Gastrocnemius medialis (tissue), 4 donors: ENCODE measurements at regions not wholly inside any gene's neighbourhood (a gene's known extent, or its start where the extent isn't known, plus 50 kb on each side); places are given as distances from the start of the nearest gene placed in this dataset.

ENCODE experiments used
- POLR2A ChIP-seq, 2 donors: fragments of 450-650 bp; IDR thresholded peaks; one replicate each; pipeline ENCODE4 v1.6.1; 2017; ENCODE audit warnings: antibody characterized with exemption in 2 of 2, mild to moderate bottlenecking in 2 of 2, moderate library complexity in 2 of 2
- TF ChIP-seq, protein P1 (sequence below), 5 experiments: fragments of 450-650 bp in 3 of 5; fragments of 200-600 bp in 2 of 5; sonication (generic) in 2 of 5; IDR thresholded peaks in 4 of 5; conservative IDR thresholded peaks in 1 of 5; 1 replicate in 4 of 5; 2 replicates in 1 of 5; pipeline ENCODE4 v1.5.1; 2016 to 2019; ENCODE audit warnings: antibody characterized with exemption in 5 of 5, mild to moderate bottlenecking in 3 of 5, moderate library complexity in 3 of 5

DNA sequence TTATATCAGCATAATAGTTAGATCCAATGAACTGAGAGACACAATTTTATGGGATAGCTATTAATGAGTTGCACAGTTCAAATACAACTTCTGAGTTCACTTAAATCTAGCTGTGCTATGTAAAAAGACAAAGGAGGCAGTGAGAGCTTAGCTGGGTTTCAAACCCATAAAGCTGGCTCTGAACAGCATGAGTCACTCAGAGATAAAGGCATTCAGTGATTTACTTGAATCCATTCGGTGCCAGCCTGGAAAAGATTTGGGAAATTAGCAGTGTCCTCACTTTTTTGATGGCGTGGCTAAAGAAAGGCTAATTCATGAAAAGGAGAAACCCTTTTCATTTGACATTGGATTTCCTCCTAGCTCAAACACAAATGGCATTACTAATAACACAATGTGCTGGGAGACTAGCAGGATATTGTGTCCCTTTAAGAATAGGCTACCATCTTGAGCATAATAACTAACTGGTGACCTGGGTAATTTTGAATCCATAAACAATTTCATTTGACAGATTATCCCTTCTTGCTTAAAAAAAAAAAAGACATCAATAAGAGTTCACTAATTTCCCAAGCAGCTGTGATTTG lies 98.4 kb upstream of the NEUROD1 start:
- TF ChIP-seq, protein P1, sequence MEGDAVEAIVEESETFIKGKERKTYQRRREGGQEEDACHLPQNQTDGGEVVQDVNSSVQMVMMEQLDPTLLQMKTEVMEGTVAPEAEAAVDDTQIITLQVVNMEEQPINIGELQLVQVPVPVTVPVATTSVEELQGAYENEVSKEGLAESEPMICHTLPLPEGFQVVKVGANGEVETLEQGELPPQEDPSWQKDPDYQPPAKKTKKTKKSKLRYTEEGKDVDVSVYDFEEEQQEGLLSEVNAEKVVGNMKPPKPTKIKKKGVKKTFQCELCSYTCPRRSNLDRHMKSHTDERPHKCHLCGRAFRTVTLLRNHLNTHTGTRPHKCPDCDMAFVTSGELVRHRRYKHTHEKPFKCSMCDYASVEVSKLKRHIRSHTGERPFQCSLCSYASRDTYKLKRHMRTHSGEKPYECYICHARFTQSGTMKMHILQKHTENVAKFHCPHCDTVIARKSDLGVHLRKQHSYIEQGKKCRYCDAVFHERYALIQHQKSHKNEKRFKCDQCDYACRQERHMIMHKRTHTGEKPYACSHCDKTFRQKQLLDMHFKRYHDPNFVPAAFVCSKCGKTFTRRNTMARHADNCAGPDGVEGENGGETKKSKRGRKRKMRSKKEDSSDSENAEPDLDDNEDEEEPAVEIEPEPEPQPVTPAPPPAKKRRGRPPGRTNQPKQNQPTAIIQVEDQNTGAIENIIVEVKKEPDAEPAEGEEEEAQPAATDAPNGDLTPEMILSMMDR (IDR thresholded peaks at IDR 0.05 in 4 of 5, conservative IDR thresholded peaks at IDR 0.05 in 1 of 5), result no peak
- no peak for TF ChIP-seq POLR2A (IDR thresholded peaks at IDR 0.05)
